ENCODE measurements at regions not wholly inside any gene's neighbourhood (a gene's known extent, or its start where the extent isn't known, plus 50 kb on each side); places are given as distances from the start of the nearest gene placed in this dataset.

DNA sequence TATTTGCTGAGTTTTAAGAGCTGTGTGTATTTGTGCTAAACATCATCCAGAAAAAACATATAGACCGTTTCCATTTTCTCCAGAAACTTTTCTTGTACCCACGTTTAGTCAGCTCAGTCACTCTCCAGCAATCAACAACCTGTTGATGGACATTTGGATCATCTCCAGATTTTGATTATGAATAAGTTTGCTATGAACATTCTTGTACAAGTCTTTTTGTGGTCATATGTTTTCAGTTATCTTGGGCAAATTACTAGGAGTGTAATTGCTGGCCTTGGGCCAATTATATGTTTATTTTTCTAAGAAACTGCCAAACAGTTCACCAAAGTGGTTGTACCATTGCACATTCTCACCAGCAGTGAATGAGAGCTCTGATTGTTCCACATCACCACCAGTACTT is 221.8 kb downstream of the CENPF start (continued):
- TF ChIP-seq, protein P1, sequence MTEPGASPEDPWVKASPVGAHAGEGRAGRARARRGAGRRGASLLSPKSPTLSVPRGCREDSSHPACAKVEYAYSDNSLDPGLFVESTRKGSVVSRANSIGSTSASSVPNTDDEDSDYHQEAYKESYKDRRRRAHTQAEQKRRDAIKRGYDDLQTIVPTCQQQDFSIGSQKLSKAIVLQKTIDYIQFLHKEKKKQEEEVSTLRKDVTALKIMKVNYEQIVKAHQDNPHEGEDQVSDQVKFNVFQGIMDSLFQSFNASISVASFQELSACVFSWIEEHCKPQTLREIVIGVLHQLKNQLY (CRISPR knock-in tag; IDR thresholded peaks at IDR 0.05), result no peak
- TF ChIP-seq ZNF423 (CRISPR knock-in tag; IDR thresholded peaks at IDR 0.05), result no peak
- TF ChIP-seq NR2C2 (CRISPR knock-in tag; IDR thresholded peaks at IDR 0.05), result no peak
- TF ChIP-seq SOX15 (CRISPR knock-in tag; IDR thresholded peaks at IDR 0.05), result no peak
- TF ChIP-seq, protein P2, sequence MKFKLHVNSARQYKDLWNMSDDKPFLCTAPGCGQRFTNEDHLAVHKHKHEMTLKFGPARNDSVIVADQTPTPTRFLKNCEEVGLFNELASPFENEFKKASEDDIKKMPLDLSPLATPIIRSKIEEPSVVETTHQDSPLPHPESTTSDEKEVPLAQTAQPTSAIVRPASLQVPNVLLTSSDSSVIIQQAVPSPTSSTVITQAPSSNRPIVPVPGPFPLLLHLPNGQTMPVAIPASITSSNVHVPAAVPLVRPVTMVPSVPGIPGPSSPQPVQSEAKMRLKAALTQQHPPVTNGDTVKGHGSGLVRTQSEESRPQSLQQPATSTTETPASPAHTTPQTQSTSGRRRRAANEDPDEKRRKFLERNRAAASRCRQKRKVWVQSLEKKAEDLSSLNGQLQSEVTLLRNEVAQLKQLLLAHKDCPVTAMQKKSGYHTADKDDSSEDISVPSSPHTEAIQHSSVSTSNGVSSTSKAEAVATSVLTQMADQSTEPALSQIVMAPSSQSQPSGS (CRISPR knock-in tag; IDR thresholded peaks at IDR 0.05; ENCODE audit: borderline replicate concordance, low read depth), result no peak
- TF ChIP-seq CREM (CRISPR knock-in tag; IDR thresholded peaks at IDR 0.05), result no peak
- TF ChIP-seq, protein P3, sequence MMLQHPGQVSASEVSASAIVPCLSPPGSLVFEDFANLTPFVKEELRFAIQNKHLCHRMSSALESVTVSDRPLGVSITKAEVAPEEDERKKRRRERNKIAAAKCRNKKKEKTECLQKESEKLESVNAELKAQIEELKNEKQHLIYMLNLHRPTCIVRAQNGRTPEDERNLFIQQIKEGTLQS (CRISPR knock-in tag; conservative IDR thresholded peaks at IDR 0.05), result no peak
- TF ChIP-seq ZBTB21 (CRISPR knock-in tag; IDR thresholded peaks at IDR 0.05; ENCODE audit: borderline replicate concordance), result no peak

GRCh38 chr1:214826619-214827018 is 223.6 kb downstream of the CENPF start:
- Mint-ChIP-seq H3K4me1 (peaks cover 22% of the 10 kb centered on the region), H3K9me3 (peaks cover 43% of the 10 kb centered on the region), H3K4me3 (no peak overlapping the region), H3K27me3 (ENCODE audit: low read depth) (no peaks in the 10 kb centered on the region), H3K27ac (no peak overlapping the region), H3K36me3 (peaks cover 16% of the 10 kb centered on the region)
- CTCF ChIA-PET, result no interaction called here
- TF ChIP-seq TEAD1 (CRISPR knock-in tag; IDR thresholded peaks at IDR 0.05), result no peak
- TF ChIP-seq, protein P4, sequence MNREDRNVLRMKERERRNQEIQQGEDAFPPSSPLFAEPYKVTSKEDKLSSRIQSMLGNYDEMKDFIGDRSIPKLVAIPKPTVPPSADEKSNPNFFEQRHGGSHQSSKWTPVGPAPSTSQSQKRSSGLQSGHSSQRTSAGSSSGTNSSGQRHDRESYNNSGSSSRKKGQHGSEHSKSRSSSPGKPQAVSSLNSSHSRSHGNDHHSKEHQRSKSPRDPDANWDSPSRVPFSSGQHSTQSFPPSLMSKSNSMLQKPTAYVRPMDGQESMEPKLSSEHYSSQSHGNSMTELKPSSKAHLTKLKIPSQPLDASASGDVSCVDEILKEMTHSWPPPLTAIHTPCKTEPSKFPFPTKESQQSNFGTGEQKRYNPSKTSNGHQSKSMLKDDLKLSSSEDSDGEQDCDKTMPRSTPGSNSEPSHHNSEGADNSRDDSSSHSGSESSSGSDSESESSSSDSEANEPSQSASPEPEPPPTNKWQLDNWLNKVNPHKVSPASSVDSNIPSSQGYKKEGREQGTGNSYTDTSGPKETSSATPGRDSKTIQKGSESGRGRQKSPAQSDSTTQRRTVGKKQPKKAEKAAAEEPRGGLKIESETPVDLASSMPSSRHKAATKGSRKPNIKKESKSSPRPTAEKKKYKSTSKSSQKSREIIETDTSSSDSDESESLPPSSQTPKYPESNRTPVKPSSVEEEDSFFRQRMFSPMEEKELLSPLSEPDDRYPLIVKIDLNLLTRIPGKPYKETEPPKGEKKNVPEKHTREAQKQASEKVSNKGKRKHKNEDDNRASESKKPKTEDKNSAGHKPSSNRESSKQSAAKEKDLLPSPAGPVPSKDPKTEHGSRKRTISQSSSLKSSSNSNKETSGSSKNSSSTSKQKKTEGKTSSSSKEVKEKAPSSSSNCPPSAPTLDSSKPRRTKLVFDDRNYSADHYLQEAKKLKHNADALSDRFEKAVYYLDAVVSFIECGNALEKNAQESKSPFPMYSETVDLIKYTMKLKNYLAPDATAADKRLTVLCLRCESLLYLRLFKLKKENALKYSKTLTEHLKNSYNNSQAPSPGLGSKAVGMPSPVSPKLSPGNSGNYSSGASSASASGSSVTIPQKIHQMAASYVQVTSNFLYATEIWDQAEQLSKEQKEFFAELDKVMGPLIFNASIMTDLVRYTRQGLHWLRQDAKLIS (CRISPR knock-in tag; IDR thresholded peaks at IDR 0.05; ENCODE audit: borderline replicate concordance), result no peak
- TF ChIP-seq CTCF (IDR thresholded peaks at IDR 0.05), result no peak
- ATAC-seq (no peak), DNase-seq (ENCODE audit: low spot score) (no peak)
- POLR2A ChIA-PET, result no interaction called here

DNA sequence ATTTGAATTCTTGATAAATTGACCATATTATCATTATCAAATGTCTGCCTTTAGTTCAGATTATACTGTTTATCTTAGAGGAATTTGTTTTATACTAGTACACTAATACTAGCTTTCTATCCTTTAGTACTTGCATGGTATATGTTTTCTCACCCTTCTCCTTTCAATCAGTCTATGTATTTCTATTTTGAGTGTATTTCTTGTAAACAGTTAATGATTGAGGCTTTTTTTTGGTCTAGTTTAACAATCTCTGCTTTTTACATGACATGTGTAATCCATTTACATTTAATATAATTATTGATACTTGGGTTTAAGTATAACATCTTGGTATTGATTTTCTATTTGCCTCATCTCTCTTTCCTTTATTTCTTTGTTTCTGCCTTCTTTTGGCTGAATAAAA is 224.9 kb downstream of the CENPF start:
- H3K9me3 Mint-ChIP-seq, result peaks cover 47% of the 10 kb centered on the region
- H3K27me3 Mint-ChIP-seq (ENCODE audit: low read depth), result no peaks in the 10 kb centered on the region
- peaks cover 16% of the 10 kb centered on the region for H3K36me3 Mint-ChIP-seq
- peaks cover 9% of the 10 kb centered on the region for H3K4me1 Mint-ChIP-seq
- ChIA-PET CTCF (no interaction called here), POLR2A (no interaction called here)
- DNase-seq (ENCODE audit: low spot score) (no peak), ATAC-seq (no peak)
- no peak overlapping the region for H3K4me3 Mint-ChIP-seq
- H3K27ac Mint-ChIP-seq, result no peak overlapping the region
- TF ChIP-seq E2F1 (CRISPR knock-in tag; IDR thresholded peaks at IDR 0.05) (no peak), CTCF (IDR thresholded peaks at IDR 0.05) (no peak), ERG (CRISPR knock-in tag; IDR thresholded peaks at IDR 0.05) (no peak), MYBL2 (CRISPR knock-in tag; IDR thresholded peaks at IDR 0.05) (no peak), RELA (CRISPR knock-in tag; IDR thresholded peaks at IDR 0.05; ENCODE audit: borderline replicate concordance) (no peak), ZNF232 (CRISPR knock-in tag; IDR thresholded peaks at IDR 0.05) (no peak), OVOL2 (CRISPR knock-in tag; IDR thresholded peaks at IDR 0.05; ENCODE audit: borderline replicate concordance) (no peak), MXD4 (CRISPR knock-in tag; IDR thresholded peaks at IDR 0.05; ENCODE audit: borderline replicate concordance) (no peak), FOXK1 (CRISPR knock-in tag; IDR thresholded peaks at IDR 0.05) (no peak), JAZF1 (CRISPR knock-in tag; IDR thresholded peaks at IDR 0.05) (no peak)
- TF ChIP-seq, protein P5, sequence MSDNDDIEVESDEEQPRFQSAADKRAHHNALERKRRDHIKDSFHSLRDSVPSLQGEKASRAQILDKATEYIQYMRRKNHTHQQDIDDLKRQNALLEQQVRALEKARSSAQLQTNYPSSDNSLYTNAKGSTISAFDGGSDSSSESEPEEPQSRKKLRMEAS (CRISPR knock-in tag; IDR thresholded peaks at IDR 0.05), result no peak

Measured in WTC11 (cell line).